ENCODE measurements at regions not wholly inside any gene's neighbourhood (a gene's known extent, or its start where the extent isn't known, plus 50 kb on each side); places are given as distances from the start of the nearest gene placed in this dataset.
"Not testable (repeated sequence)": the region's sequence is repeated elsewhere in the genome, so short reads cannot be mapped to it uniquely, and the experiment has no call there.

DNA sequence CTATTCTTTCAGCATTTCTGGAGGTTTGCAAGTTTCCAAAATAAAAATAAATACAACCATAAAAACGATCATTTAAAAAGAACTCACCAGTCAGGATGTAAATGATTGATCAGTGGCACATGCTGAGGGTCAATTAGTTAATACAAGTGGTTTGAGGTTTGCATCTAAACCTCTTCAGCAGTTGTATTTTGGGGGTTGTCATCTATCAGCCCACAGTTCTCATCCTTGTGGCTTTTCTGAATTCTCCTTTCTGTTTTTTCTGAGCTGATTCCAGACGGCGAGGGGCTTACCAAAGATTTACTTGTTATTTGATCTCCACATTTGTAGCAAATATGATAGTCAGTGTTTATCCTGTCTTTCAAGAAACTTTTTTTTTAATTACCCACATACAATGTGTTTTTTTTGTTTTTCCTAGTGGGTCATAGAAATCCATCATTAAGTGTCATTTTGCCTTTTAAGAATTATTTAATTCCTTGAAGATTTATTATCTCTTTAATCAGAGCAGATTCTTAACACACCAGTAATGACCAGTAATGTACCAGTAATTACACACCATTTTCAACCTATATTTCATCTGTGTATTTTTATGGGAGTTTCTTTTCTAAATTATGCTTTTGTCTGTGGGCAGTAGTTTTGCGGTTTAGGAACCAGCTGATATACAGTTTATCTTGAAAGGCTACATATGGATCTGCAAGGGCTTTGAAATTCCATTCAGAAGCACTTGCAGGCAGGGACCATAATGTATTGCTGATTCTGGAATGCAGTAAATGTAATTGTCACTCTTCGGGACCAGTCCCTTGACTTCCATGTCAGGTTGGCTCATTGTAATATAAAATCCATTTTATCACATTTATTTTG lies 56.3 kb upstream of the DAAM1 start:
- Mint-ChIP-seq H3K4me3 (no peak overlapping the region), H3K27me3 (peaks cover 6% of the 10 kb centered on the region)
- no peak for DNase-seq

DNA sequence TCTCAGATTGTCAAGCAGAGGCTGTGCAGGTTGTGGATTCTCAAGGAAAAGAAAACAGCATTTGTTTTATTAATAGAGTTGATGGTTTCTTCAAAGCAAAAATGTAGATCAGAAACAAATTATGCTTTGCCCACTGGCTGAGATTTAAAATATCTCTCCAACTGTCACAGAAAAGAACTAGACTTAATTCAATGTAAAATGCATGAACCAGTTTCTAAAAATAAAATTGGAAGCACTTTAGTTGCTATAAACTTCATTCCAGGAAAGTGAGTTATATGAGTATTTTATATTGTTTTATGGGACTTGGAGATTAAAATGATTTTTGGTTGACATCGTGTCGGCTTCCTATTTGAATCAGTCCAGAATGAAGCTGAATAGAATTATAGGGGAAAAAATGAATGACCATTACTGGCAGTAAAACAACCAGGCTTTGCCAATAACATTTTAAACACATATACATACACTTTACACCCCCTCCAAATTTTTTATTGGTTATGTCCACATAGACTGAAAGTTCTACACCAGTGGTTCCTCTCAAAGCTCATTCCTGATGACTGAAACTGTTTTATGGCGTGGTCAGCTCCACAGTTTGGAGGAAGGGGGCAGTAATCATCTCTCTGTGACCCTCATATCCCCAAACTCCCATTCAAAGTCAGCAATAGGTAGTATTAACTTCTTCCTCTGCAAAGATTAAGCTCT lies 55.5 kb upstream of the DAAM1 start:
- Mint-ChIP-seq H3K27me3 (no peaks in the 10 kb centered on the region), H3K9me3 (no peaks in the 10 kb centered on the region), H3K4me3 (no peak overlapping the region), H3K4me1 (no peaks in the 10 kb centered on the region), H3K36me3 (no peaks in the 10 kb centered on the region), H3K27ac (no peak overlapping the region)
- DNase-seq, result no peak

More for the DNA sequence above, 56.3 kb upstream of the DAAM1 start:
- H3K36me3 Mint-ChIP-seq, result no peaks in the 10 kb centered on the region
- no peak overlapping the region for H3K27ac Mint-ChIP-seq
- no peaks in the 10 kb centered on the region for H3K9me3 Mint-ChIP-seq
- peaks cover 1% of the 10 kb centered on the region for H3K4me1 Mint-ChIP-seq

- Mint-ChIP-seq H3K9me3 (no peaks in the 10 kb centered on the region), H3K36me3 (no peaks in the 10 kb centered on the region), H3K27me3 (no peaks in the 10 kb centered on the region), H3K4me1 (no peaks in the 10 kb centered on the region), H3K27ac (no peak overlapping the region), H3K4me3 (no peak overlapping the region)
- no peak for DNase-seq
These were observed 54.8 kb upstream of the DAAM1 start for GRCh38 chr14:59133709-59134108.

DNA sequence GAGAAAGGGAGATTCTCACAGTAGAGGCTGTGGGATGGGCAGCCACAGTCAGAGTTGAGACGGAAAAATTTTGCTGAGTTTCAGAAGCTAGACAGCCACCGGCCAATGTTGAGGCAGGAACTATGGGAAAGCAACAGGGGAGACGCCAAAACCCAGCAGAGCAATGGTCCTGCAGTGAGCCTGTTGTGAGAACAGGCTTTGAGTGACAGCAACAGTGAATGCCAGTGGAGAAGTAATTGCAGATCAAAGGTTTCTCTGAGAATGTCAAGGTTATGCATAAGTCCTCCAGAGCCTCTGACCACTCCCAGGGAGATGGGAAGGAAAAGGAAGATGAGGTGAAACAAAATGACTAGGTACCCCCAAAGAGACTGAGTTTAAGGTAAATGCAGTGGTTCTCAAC lies 54.2 kb upstream of the DAAM1 start:
- Mint-ChIP-seq H3K4me1 (no peaks in the 10 kb centered on the region), H3K9me3 (no peaks in the 10 kb centered on the region), H3K4me3 (no peak overlapping the region), H3K27ac (no peak overlapping the region), H3K36me3 (no peaks in the 10 kb centered on the region), H3K27me3 (no peaks in the 10 kb centered on the region)
- no peak for DNase-seq

DNA sequence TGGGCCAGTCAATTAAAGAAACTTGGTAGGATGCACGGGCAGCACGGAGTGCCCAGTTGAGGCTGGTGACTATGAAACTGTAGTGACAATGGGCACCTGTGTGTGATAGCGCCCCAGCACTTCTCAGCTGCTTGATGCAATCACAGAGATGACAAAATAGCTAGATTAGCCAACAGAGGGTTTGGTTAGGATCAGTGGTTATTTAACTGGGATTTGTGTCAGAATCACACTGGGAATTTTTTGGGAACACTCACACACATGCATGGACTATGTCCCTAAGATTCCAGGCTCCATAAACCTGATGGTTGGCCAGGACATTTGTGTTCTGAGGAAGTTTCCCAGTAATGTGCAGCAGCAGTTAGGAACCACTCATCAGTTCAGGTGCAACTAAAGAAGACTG lies 51.2 kb upstream of the DAAM1 start:
- Mint-ChIP-seq H3K36me3 (no peaks in the 10 kb centered on the region), H3K27me3 (no peaks in the 10 kb centered on the region), H3K27ac (no peak overlapping the region), H3K4me1 (no peaks in the 10 kb centered on the region), H3K4me3 (no peak overlapping the region), H3K9me3 (no peaks in the 10 kb centered on the region)
- no peak for DNase-seq

DNA sequence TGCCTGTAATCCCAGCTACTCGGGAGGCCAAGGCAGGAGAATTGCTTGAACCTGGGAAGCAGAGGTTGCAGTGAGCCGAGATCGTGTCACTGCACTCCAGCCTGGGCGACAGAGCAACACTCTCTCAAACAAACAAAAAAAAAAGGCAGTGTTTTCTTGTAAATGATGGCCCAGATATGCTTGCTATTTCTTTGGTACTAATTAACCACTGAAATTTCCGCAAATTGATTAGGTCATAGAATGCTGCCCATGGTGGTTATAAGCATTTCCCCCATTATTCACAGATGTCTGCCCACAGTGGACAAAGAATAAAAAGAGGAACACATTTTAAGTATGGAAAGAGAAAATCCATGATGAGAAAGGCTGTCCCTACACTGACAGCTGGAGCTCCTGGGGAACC lies 49.9 kb upstream of the DAAM1 start:
- DNase-seq, H3K36me3 Mint-ChIP-seq, H3K27me3 Mint-ChIP-seq, H3K9me3 Mint-ChIP-seq, H3K4me3 Mint-ChIP-seq, H3K27ac Mint-ChIP-seq, H3K4me1 Mint-ChIP-seq: not testable (repeated sequence)
